GM19240 (cell line): ENCODE measurements at regions not wholly inside any gene's neighbourhood (a gene's known extent, or its start where the extent isn't known, plus 50 kb on each side); places are given as distances from the start of the nearest gene placed in this dataset.
"Not testable (repeated sequence)": the region's sequence is repeated elsewhere in the genome, so short reads cannot be mapped to it uniquely, and the experiment has no call there.

ENCODE experiments used
- DNase-seq: peaks from one replicate; pipeline ENCODE4 v3.0.0; 2011; ENCODE audit warnings: low spot score; ENCODE audit not compliant: insufficient read length

GRCh38 chr1:47491341-47491753 lies 53.5 kb downstream of the FOXD2 start:
- DNase-seq = no peak

GRCh38 chr1:47495176-47495713 lies 57.4 kb downstream of the FOXD2 start:
- DNase-seq = no peak

GRCh38 chr1:47498551-47498950 lies 60.7 kb downstream of the FOXD2 start:
- no peak for DNase-seq

GRCh38 chr1:47501069-47501468 lies 63.2 kb downstream of the FOXD2 start:
- no peak for DNase-seq

- no peak for DNase-seq
Measured at GRCh38 chr1:47502746-47503370, 65.0 kb downstream of the FOXD2 start.

- not testable (repeated sequence) for DNase-seq
Measured at GRCh38 chr1:47504840-47505239, 67.0 kb downstream of the FOXD2 start.

- no peak for DNase-seq
Measured at GRCh38 chr1:47505267-47505666, 67.4 kb downstream of the FOXD2 start.

GRCh38 chr1:47506053-47506452 lies 68.2 kb downstream of the FOXD2 start:
- no peak for DNase-seq

GRCh38 chr1:47507144-47507543 lies 69.3 kb downstream of the FOXD2 start:
- no peak for DNase-seq

GRCh38 chr1:47507881-47508701 lies 70.2 kb downstream of the FOXD2 start:
- no peak for DNase-seq

GRCh38 chr1:47508702-47509431 lies 71.0 kb downstream of the FOXD2 start:
- DNase-seq = no peak

GRCh38 chr1:47510282-47510811 lies 72.5 kb downstream of the FOXD2 start:
- no peak for DNase-seq

- DNase-seq = no peak
Measured at GRCh38 chr1:47511825-47512224, 74.0 kb downstream of the FOXD2 start.

- DNase-seq = no peak
Measured at GRCh38 chr1:47513393-47513792, 75.5 kb downstream of the FOXD2 start.

- DNase-seq = no peak
Measured at GRCh38 chr1:47514229-47514628, 76.4 kb downstream of the FOXD2 start.

GRCh38 chr1:47515164-47515789 lies 77.4 kb downstream of the FOXD2 start:
- no peak for DNase-seq

- DNase-seq = no peak
Measured at GRCh38 chr1:47517946-47518345, 80.1 kb downstream of the FOXD2 start.

- DNase-seq = no peak
Measured at GRCh38 chr1:47519491-47519890, 81.6 kb downstream of the FOXD2 start.

GRCh38 chr1:47519971-47520370 lies 82.1 kb downstream of the FOXD2 start:
- DNase-seq = no peak

- no peak for DNase-seq
Measured at GRCh38 chr1:47521034-47521881, 83.4 kb downstream of the FOXD2 start.
